ENCODE measurements at regions not wholly inside any gene's neighbourhood (a gene's known extent, or its start where the extent isn't known, plus 50 kb on each side); places are given as distances from the start of the nearest gene placed in this dataset.
"Not testable (repeated sequence)": the region's sequence is repeated elsewhere in the genome, so short reads cannot be mapped to it uniquely, and the experiment has no call there.

- no peak for DNase-seq (ENCODE audit: low read depth)
Measured at GRCh38 chr5:174522480-174523260, 201.7 kb upstream of the MSX2 start.

- no peak for DNase-seq (ENCODE audit: low read depth)
Measured at GRCh38 chr5:174523311-174524071, 200.9 kb upstream of the MSX2 start.

- DNase-seq (ENCODE audit: low read depth) = no peak
Measured at GRCh38 chr5:174524351-174524750, 200.0 kb upstream of the MSX2 start.

- DNase-seq (ENCODE audit: low read depth) = no peak
Measured at GRCh38 chr5:174526177-174526576, 198.2 kb upstream of the MSX2 start.

- no peak for DNase-seq (ENCODE audit: low read depth)
Measured at GRCh38 chr5:174527916-174528540, 196.4 kb upstream of the MSX2 start.

GRCh38 chr5:174528821-174529544 is 195.4 kb upstream of the MSX2 start:
- no peak for DNase-seq (ENCODE audit: low read depth)

- DNase-seq (ENCODE audit: low read depth) = no peak
Measured at GRCh38 chr5:174529925-174530681, 194.3 kb upstream of the MSX2 start.

- no peak for DNase-seq (ENCODE audit: low read depth)
Measured at GRCh38 chr5:174531782-174532191, 192.6 kb upstream of the MSX2 start.

GRCh38 chr5:174532455-174533453 is 191.6 kb upstream of the MSX2 start:
- no peak for DNase-seq (ENCODE audit: low read depth)

- no peak for DNase-seq (ENCODE audit: low read depth)
Measured at GRCh38 chr5:174533751-174534241, 190.6 kb upstream of the MSX2 start.

- DNase-seq (ENCODE audit: low read depth) = no peak
Measured at GRCh38 chr5:174535669-174536068, 188.7 kb upstream of the MSX2 start.

- DNase-seq (ENCODE audit: low read depth) = not testable (repeated sequence)
Measured at GRCh38 chr5:174539823-174540222, 184.6 kb upstream of the MSX2 start.

- DNase-seq (ENCODE audit: low read depth) = no peak
Measured at GRCh38 chr5:174542037-174542436, 182.3 kb upstream of the MSX2 start.

GRCh38 chr5:174542471-174542870 is 181.9 kb upstream of the MSX2 start:
- DNase-seq (ENCODE audit: low read depth) = no peak

- no peak for DNase-seq (ENCODE audit: low read depth)
Measured at GRCh38 chr5:174545926-174546325, 178.5 kb upstream of the MSX2 start.

GRCh38 chr5:174547814-174548213 is 176.6 kb upstream of the MSX2 start:
- DNase-seq (ENCODE audit: low read depth) = no peak

GRCh38 chr5:174549254-174549653 is 175.1 kb upstream of the MSX2 start:
- DNase-seq (ENCODE audit: low read depth) = no peak

- DNase-seq (ENCODE audit: low read depth) = no peak
Measured at GRCh38 chr5:174550026-174550425, 174.4 kb upstream of the MSX2 start.

- DNase-seq (ENCODE audit: low read depth) = no peak
Measured at GRCh38 chr5:174552428-174552827, 172.0 kb upstream of the MSX2 start.

GRCh38 chr5:174553556-174553955 is 170.8 kb upstream of the MSX2 start:
- no peak for DNase-seq (ENCODE audit: low read depth)

Data from activated gamma-delta T cell treated with anti-CD3 and anti-CD28 coated beads, Interleukin-2, amount 50 U/mL, for 16 hours (primary cell).